RPMI8226 (cell line): ENCODE measurements at regions not wholly inside any gene's neighbourhood (a gene's known extent, or its start where the extent isn't known, plus 50 kb on each side); places are given as distances from the start of the nearest gene placed in this dataset.
"Not testable (repeated sequence)": the region's sequence is repeated elsewhere in the genome, so short reads cannot be mapped to it uniquely, and the experiment has no call there.

Experiments used
- DNase-seq: peaks from one replicate; pipeline ENCODE4 v3.0.0-alpha.2; 2015

DNA sequence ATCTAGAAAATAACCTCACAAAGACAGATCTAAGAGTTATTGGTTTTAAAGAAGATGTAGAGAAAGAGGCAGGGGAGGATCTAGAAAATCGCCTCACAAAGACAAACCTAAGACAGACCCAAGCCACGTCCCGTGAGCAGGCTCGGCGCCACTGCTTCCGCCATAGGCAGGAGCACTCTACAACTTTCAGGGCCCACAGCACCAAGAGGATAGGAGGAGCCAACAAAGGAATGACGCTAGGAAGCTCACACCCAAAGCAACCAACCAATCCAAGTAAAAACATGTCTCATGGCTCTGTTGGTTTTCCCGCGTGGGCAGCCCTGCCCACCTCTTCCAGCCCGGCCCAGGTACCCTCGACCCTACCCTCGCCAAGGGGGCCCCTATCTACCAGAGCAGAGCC is 4167.4 kb upstream of the OR11H1 start:
- DNase-seq = no peak

DNA sequence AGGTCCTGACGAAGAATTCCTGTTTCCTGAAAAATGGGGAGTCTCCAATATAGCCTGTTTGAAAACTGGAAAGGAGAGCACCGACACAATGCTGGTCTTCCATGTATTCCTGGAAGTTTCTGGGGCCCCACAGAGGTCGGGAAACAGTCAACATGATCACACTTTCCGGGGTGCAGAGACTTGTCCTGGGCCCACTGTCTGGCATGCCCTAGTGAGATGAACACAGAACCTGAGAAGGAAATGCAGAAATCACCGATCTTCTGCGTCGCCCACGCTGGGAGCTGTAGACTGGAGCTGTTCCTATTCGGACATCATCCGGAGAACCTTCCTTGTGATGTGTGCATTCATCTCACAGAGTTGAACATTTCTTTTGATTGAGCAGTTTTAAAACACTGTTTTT is 4166.5 kb upstream of the OR11H1 start:
- DNase-seq = not testable (repeated sequence)

DNA sequence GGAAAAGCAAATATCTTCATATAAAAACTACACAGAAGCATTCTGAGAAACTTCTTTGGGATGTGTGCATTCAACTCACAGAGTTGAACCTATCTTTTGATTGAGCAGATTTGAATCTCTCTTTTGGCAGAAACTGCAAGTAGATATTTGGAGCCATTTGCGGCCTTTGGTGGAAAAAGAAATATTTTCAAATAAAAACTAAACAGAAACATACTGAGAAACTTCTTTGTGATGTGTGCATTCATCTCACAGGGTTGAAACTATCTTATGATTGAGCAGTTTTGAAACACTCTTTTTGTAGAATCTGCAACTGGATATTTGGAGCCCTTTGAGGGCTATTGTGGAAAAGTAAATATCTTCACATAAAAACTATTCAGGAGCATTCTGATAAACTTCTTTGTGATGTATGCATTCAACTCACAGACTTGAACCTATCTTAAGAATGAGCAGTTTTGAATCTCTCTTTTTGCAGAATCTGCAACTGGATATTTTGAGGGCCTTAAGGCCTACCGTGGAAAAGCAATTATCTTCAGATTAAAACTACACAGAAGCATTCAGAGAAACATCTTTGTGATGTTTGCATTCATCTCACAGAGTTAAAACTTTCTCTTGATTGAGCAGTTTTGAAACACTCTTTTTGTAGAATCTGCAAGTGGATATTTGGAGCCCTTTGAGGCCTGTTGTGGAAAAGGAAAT is 4158.2 kb upstream of the OR11H1 start:
- not testable (repeated sequence) for DNase-seq

DNA sequence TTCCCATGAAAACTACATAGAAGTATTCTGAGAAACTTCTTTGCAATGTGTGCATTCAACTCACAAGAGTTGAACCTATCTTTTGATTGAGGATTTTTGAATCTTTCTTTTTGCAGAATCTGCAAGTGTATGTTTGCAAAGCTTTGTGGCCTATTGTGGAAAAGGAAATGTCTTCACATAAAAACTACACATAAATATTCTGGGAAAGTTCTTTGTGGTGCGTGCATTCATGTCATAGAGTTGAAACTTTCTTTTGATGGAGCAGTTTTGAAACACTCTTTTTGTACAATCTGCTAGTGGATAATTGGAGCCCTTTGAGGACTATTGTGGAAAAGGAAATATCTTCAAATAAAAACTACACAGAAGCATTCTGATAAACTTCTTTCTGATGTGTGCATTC is 4157.7 kb upstream of the OR11H1 start:
- not testable (repeated sequence) for DNase-seq
